GM12892 (cell line): ENCODE measurements at regions not wholly inside any gene's neighbourhood (a gene's known extent, or its start where the extent isn't known, plus 50 kb on each side); places are given as distances from the start of the nearest gene placed in this dataset.

Experiments used
- POLR2A ChIP-seq: IDR thresholded peaks from 2 replicates; pipeline ENCODE4 v1.6.1; 2011; ENCODE audit warnings: low read depth, low read length, control low read depth
- TAF1 ChIP-seq: IDR thresholded peaks from 2 replicates; pipeline ENCODE4 v1.6.1; 2011; ENCODE audit warnings: low read depth, mild to moderate bottlenecking, control low read depth, low read length, borderline replicate concordance

GRCh38 chr2:41294331-41294730 lies 753.5 kb upstream of the PKDCC start:
- TF ChIP-seq TAF1: no peak
- no peak for TF ChIP-seq POLR2A
